ENCODE measurements at regions not wholly inside any gene's neighbourhood (a gene's known extent, or its start where the extent isn't known, plus 50 kb on each side); places are given as distances from the start of the nearest gene placed in this dataset.

- TF ChIP-seq CTCF (IDR thresholded peaks at IDR 0.05; ENCODE audit: low read length) (no peak), EZH2 (IDR thresholded peaks at IDR 0.05; ENCODE audit: borderline replicate concordance, low read length) (no peak)
Observed at GRCh38 chr4:29559286-29559685, 1160.9 kb upstream of the PCDH7 start.
